BLaER1 (cell line): ENCODE measurements at regions not wholly inside any gene's neighbourhood (a gene's known extent, or its start where the extent isn't known, plus 50 kb on each side); places are given as distances from the start of the nearest gene placed in this dataset.

Experiments
- H3K27ac ChIP-seq: shearing (Covaris generic); formaldehyde crosslinking; 2 replicates; pipeline ENCODE4 v1.8.1; 2022
- H3K27me3 ChIP-seq: shearing (Covaris generic); formaldehyde crosslinking; 2 replicates; pipeline ENCODE4 v1.8.1; 2022
- H3K36me3 ChIP-seq: shearing (Covaris generic); formaldehyde crosslinking; 2 replicates; pipeline ENCODE4 v1.8.1; 2022
- H3K4me1 ChIP-seq: shearing (Covaris generic); formaldehyde crosslinking; 2 replicates; pipeline ENCODE4 v1.8.1; 2022
- H3K4me2 ChIP-seq: shearing (Covaris generic); formaldehyde crosslinking; 2 replicates; pipeline ENCODE4 v1.8.1; 2022
- H3K4me3 ChIP-seq: shearing (Covaris generic); formaldehyde crosslinking; 2 replicates; pipeline ENCODE4 v1.8.1; 2022
- H3K9ac ChIP-seq: shearing (Covaris generic); formaldehyde crosslinking; 2 replicates; pipeline ENCODE4 v1.8.1; 2022
- H3K9me3 ChIP-seq: shearing (Covaris generic); formaldehyde crosslinking; 2 replicates; pipeline ENCODE4 v1.8.1; 2022
- H4K20me1 ChIP-seq: shearing (Covaris generic); formaldehyde crosslinking; 2 replicates; pipeline ENCODE4 v1.8.1; 2022
- Cebpa-rat ChIP-seq: shearing (Covaris generic); IDR thresholded peaks from 2 replicates; pipeline ENCODE4 v1.8.1; 2022

- Histone ChIP-seq H3K9me3 (no peaks in the 10 kb centered on the region), H3K27me3 (no peaks in the 10 kb centered on the region), H3K4me1 (no peaks in the 10 kb centered on the region), H4K20me1 (no peaks in the 10 kb centered on the region), H3K36me3 (no peaks in the 10 kb centered on the region), H3K9ac (no peak overlapping the region), H3K4me2 (no peak overlapping the region), H3K4me3 (no peak overlapping the region), H3K27ac (no peak overlapping the region)
- TF ChIP-seq Cebpa-rat, result no peak
Observed at GRCh38 chr16:6209355-6209930, 1111.8 kb upstream of the EEF2KMT start.

- H3K9ac ChIP-seq, result no peak overlapping the region
- H3K27me3 ChIP-seq, result no peaks in the 10 kb centered on the region
- H3K9me3 ChIP-seq, result no peaks in the 10 kb centered on the region
- no peak overlapping the region for H3K4me3 ChIP-seq
- TF ChIP-seq Cebpa-rat, result no peak
- no peaks in the 10 kb centered on the region for H3K4me1 ChIP-seq
- no peaks in the 10 kb centered on the region for H3K36me3 ChIP-seq
- no peak overlapping the region for H3K4me2 ChIP-seq
- H3K27ac ChIP-seq, result no peak overlapping the region
- no peaks in the 10 kb centered on the region for H4K20me1 ChIP-seq
Observed at GRCh38 chr16:6207580-6207979, 1110.0 kb upstream of the EEF2KMT start.

- Histone ChIP-seq H3K9ac (no peak overlapping the region), H3K4me3 (no peak overlapping the region), H3K9me3 (no peaks in the 10 kb centered on the region), H3K4me2 (no peak overlapping the region), H4K20me1 (no peaks in the 10 kb centered on the region), H3K36me3 (no peaks in the 10 kb centered on the region), H3K27ac (no peak overlapping the region), H3K27me3 (no peaks in the 10 kb centered on the region), H3K4me1 (no peaks in the 10 kb centered on the region)
- TF ChIP-seq Cebpa-rat, result no peak
Observed at GRCh38 chr16:6207124-6207523, 1109.5 kb upstream of the EEF2KMT start.

GRCh38 chr16:6206080-6206479 is 1108.5 kb upstream of the EEF2KMT start:
- no peak for TF ChIP-seq Cebpa-rat
- H3K27ac ChIP-seq, result no peak overlapping the region
- no peaks in the 10 kb centered on the region for H4K20me1 ChIP-seq
- H3K27me3 ChIP-seq, result no peaks in the 10 kb centered on the region
- no peak overlapping the region for H3K9ac ChIP-seq
- H3K4me2 ChIP-seq, result no peak overlapping the region
- H3K4me1 ChIP-seq, result no peaks in the 10 kb centered on the region
- no peaks in the 10 kb centered on the region for H3K9me3 ChIP-seq
- H3K4me3 ChIP-seq, result no peak overlapping the region
- H3K36me3 ChIP-seq, result no peaks in the 10 kb centered on the region

GRCh38 chr16:6204945-6205344 is 1107.3 kb upstream of the EEF2KMT start:
- Histone ChIP-seq H4K20me1 (no peaks in the 10 kb centered on the region), H3K9ac (no peak overlapping the region), H3K27me3 (no peaks in the 10 kb centered on the region), H3K27ac (no peak overlapping the region), H3K36me3 (no peaks in the 10 kb centered on the region), H3K4me3 (no peak overlapping the region), H3K4me2 (no peak overlapping the region), H3K9me3 (no peaks in the 10 kb centered on the region), H3K4me1 (no peaks in the 10 kb centered on the region)
- TF ChIP-seq Cebpa-rat, result no peak

- H3K27ac ChIP-seq, result no peak overlapping the region
- no peaks in the 10 kb centered on the region for H3K27me3 ChIP-seq
- no peak for TF ChIP-seq Cebpa-rat
- H4K20me1 ChIP-seq, result no peaks in the 10 kb centered on the region
- no peaks in the 10 kb centered on the region for H3K4me1 ChIP-seq
- no peak overlapping the region for H3K9ac ChIP-seq
- H3K36me3 ChIP-seq, result no peaks in the 10 kb centered on the region
- no peak overlapping the region for H3K4me3 ChIP-seq
- no peaks in the 10 kb centered on the region for H3K9me3 ChIP-seq
- no peak overlapping the region for H3K4me2 ChIP-seq
Observed at GRCh38 chr16:6200861-6201260, 1103.3 kb upstream of the EEF2KMT start.

GRCh38 chr16:6200271-6200670 is 1102.7 kb upstream of the EEF2KMT start:
- no peaks in the 10 kb centered on the region for H3K4me1 ChIP-seq
- no peak overlapping the region for H3K9ac ChIP-seq
- no peak for TF ChIP-seq Cebpa-rat
- no peaks in the 10 kb centered on the region for H4K20me1 ChIP-seq
- H3K27me3 ChIP-seq, result no peaks in the 10 kb centered on the region
- no peak overlapping the region for H3K4me2 ChIP-seq
- no peak overlapping the region for H3K4me3 ChIP-seq
- H3K36me3 ChIP-seq, result no peaks in the 10 kb centered on the region
- no peak overlapping the region for H3K27ac ChIP-seq
- no peaks in the 10 kb centered on the region for H3K9me3 ChIP-seq

GRCh38 chr16:6195966-6196365 is 1098.4 kb upstream of the EEF2KMT start:
- Histone ChIP-seq H3K9ac (no peak overlapping the region), H3K36me3 (no peaks in the 10 kb centered on the region), H3K27ac (no peak overlapping the region), H3K4me1 (no peaks in the 10 kb centered on the region), H3K9me3 (no peaks in the 10 kb centered on the region), H3K4me2 (no peak overlapping the region), H3K27me3 (no peaks in the 10 kb centered on the region), H4K20me1 (no peaks in the 10 kb centered on the region), H3K4me3 (no peak overlapping the region)
- no peak for TF ChIP-seq Cebpa-rat

- H4K20me1 ChIP-seq, result no peaks in the 10 kb centered on the region
- no peak overlapping the region for H3K4me3 ChIP-seq
- no peaks in the 10 kb centered on the region for H3K4me1 ChIP-seq
Observed at GRCh38 chr16:6193718-6194117, 1096.1 kb upstream of the EEF2KMT start.

GRCh38 chr16:6192984-6193383 is 1095.4 kb upstream of the EEF2KMT start:
- Histone ChIP-seq H3K9ac (no peak overlapping the region), H3K36me3 (no peaks in the 10 kb centered on the region), H3K4me2 (no peak overlapping the region), H3K4me3 (no peak overlapping the region), H3K27me3 (no peaks in the 10 kb centered on the region), H3K27ac (no peak overlapping the region), H3K9me3 (no peaks in the 10 kb centered on the region), H3K4me1 (no peaks in the 10 kb centered on the region), H4K20me1 (no peaks in the 10 kb centered on the region)
- no peak for TF ChIP-seq Cebpa-rat

More at GRCh38 chr16:6193718-6194117, 1096.1 kb upstream of the EEF2KMT start:
- no peaks in the 10 kb centered on the region for H3K36me3 ChIP-seq
- no peaks in the 10 kb centered on the region for H3K9me3 ChIP-seq
- no peak for TF ChIP-seq Cebpa-rat
- H3K27ac ChIP-seq, result no peak overlapping the region
- no peak overlapping the region for H3K9ac ChIP-seq
- H3K27me3 ChIP-seq, result no peaks in the 10 kb centered on the region
- no peak overlapping the region for H3K4me2 ChIP-seq

- no peak for TF ChIP-seq Cebpa-rat
- Histone ChIP-seq H3K4me3 (no peak overlapping the region), H3K27ac (no peak overlapping the region), H3K36me3 (no peaks in the 10 kb centered on the region), H3K27me3 (no peaks in the 10 kb centered on the region), H4K20me1 (no peaks in the 10 kb centered on the region), H3K9ac (no peak overlapping the region), H3K4me1 (no peaks in the 10 kb centered on the region), H3K4me2 (no peak overlapping the region), H3K9me3 (no peaks in the 10 kb centered on the region)
Observed at GRCh38 chr16:6192532-6192931, 1094.9 kb upstream of the EEF2KMT start.
